ENCODE measurements at regions not wholly inside any gene's neighbourhood (a gene's known extent, or its start where the extent isn't known, plus 50 kb on each side); places are given as distances from the start of the nearest gene placed in this dataset.

DNA sequence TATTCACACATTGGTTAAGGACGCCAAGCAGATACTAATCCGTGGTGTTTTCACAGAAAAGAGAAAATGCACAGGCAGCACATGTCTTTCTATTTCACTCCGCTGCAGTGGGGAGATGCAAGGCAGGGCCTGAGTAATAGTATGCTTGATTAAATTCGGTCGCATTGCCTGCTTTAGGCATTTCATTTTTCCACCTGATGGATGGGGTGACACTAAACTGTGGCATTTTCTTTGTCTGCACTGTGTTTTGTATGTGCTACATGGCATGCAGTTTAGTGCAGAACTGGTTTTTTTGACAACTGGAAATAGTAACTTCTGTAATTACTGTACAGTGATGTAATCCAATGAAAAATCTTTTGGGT lies 94.9 kb downstream of the SLC17A6 start:
- TF ChIP-seq, protein P1, sequence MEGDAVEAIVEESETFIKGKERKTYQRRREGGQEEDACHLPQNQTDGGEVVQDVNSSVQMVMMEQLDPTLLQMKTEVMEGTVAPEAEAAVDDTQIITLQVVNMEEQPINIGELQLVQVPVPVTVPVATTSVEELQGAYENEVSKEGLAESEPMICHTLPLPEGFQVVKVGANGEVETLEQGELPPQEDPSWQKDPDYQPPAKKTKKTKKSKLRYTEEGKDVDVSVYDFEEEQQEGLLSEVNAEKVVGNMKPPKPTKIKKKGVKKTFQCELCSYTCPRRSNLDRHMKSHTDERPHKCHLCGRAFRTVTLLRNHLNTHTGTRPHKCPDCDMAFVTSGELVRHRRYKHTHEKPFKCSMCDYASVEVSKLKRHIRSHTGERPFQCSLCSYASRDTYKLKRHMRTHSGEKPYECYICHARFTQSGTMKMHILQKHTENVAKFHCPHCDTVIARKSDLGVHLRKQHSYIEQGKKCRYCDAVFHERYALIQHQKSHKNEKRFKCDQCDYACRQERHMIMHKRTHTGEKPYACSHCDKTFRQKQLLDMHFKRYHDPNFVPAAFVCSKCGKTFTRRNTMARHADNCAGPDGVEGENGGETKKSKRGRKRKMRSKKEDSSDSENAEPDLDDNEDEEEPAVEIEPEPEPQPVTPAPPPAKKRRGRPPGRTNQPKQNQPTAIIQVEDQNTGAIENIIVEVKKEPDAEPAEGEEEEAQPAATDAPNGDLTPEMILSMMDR (IDR thresholded peaks at IDR 0.05): no peak
- no peak for TF ChIP-seq POLR2A (IDR thresholded peaks at IDR 0.05)
